OCI-M1 (cell line): ENCODE measurements at regions not wholly inside any gene's neighbourhood (a gene's known extent, or its start where the extent isn't known, plus 50 kb on each side); places are given as distances from the start of the nearest gene placed in this dataset.

Source experiments
- DNase-seq: peaks from one replicate; lab custom pipeline; 2025; lab: John Stamatoyannopoulos, UW

DNA sequence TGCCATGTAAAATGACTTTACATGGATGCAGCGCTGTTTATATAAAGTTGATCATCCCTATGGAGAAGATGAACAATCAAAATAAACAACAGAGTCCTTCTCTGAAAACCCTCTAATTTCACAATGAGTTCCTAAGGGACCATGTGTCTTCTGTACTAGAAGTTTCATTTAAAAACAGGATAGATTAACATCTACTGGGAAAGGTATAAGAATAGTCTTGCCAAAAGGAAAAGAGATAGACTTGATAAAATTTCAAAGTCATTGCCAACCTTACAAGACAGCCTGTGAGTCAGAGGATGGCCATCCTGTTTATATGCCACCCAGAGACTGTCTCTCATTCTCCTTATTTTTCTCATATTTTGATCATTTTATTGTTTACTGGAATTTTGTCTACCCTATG is 367.1 kb upstream of the PDE4D start:
- DNase-seq, result no peak

GRCh38 chr5:60259730-60260129 is 366.2 kb upstream of the PDE4D start:
- peak; percentile 8 for DNase-seq

DNA sequence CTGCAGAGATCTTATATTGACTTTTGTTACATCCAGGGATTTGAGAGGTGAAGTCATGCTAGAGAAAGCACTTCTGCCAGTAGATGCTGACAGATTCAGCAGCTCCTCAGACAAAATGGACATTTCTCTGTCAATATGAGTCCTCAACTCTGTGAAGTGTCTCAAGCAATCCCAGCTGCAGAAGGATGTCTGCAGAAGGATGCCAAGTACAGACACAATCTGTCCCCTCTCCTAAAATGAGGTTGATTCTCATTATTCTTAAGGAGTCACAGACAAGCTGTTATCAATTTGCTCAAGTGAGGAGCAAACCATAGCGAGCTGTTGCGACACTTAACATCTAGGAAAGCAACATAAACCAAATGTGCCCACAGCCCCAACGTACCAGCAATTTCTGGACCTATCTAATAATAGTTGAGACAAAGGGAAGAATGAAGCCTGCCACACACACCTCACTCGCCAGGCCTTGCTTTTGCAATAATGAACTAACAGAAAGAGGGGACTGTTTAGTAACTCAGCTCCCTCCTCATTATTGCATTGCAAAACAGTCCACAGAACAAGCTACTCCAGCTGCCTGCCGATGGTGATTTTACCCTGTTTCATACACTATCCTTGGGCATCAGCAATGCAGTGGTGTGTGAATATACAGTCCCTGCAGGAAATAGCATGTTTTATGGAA is 364.2 kb upstream of the PDE4D start:
- DNase-seq, result peak; percentile 23

GRCh38 chr5:60256546-60256945 is 363.0 kb upstream of the PDE4D start:
- no peak for DNase-seq

DNA sequence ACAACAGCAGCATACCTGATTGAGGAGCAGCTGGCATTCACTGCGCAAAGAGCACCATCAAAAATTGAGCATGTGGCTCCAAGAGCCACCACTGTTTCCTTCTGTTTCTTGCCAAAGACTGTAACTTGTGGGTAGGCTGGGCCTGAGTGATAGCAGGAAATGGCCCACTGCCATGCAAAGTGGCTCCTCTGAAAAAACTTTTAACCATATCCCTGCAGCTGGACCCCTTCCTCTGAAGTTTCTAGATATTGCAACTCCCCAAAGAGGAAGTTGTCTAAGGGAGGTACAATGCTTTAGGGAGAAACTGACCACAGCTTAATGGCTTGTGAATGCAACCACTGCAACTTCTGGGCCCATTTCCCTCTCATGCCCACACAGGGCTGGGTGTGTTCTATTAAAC is 355.4 kb upstream of the PDE4D start:
- peak; percentile 93 for DNase-seq

GRCh38 chr5:60243713-60244112 is 350.2 kb upstream of the PDE4D start:
- DNase-seq, result peak; percentile 18

DNA sequence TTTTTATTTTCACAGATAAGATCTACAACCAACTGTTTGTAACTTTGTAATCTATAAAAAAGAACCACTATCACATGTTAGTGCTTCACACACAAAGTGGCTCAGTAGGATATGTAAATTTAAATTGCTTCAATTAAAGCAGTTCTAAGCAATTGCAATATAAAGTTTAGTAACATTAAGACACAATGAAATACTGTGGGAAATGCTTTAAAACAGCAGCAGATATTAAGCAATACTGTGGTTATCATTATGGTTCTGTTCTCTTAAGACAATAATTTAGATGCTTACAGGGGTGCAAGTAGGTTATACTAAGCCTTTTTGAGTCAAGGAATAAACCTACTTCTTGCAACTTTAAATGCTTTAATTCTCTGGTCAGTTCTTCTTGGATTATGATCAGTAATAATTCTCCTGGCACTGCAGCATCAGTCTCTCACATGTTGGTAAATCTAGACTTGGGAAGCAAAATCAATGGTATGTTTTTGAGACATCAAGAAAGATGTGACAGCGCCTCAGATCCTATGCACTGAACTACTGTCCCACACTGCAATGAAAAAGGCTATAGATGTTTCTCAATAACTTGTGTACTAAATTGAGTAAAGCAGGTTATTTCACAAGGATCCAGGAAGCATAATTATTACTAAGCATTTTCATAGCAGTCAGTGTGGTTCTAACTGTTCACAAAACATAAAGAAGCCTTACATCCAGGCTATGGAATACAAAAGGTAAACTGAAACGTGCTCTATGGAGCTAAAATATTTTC is 338.7 kb upstream of the PDE4D start:
- no peak for DNase-seq

GRCh38 chr5:60230456-60230855 is 336.9 kb upstream of the PDE4D start:
- DNase-seq, result no peak

DNA sequence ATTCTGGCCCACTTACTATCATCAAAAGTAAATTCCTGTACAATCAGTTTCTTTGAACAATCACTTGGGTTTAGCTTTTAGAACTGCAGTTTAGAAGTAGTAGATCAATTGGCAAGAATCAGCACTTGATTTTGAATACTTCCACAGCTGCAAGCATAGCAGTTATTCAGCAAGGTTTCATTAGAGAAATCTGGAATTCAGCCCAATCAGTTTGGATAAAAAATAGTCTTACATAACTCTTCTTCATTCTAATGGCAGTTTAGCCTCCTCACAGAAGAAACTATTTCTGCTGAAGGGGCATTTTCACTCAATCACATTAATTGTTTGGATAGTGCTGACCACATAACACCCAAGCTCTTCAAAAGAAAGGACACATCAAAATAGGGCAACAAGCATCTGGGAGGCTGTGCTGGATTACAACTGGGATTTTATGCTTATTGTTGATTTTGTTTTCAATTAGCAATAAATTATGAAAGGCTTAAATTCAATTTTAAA is 336.2 kb upstream of the PDE4D start:
- DNase-seq, result no peak

- no peak for DNase-seq
Measured at GRCh38 chr5:60228676-60229075, 335.1 kb upstream of the PDE4D start.

DNA sequence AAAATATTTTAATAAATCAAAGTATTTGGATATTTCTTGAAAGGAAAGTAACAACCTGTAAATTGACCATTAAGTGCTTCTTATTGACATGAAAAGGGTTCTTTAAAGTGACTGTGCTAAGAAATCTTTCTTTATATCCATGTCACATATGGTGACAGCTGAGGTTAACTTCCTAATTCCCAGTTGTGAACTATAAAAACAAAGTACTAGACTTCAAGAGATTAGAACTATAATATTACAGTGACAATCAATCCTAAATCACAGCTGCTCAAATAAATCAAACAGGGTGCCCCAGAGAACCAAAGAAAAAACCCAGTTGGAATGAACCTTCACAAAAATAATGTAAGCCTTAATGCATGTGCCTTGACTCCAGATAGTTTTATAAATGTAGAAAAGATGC is 332.6 kb upstream of the PDE4D start:
- no peak for DNase-seq

GRCh38 chr5:60223342-60223741 is 329.8 kb upstream of the PDE4D start:
- no peak for DNase-seq

DNA sequence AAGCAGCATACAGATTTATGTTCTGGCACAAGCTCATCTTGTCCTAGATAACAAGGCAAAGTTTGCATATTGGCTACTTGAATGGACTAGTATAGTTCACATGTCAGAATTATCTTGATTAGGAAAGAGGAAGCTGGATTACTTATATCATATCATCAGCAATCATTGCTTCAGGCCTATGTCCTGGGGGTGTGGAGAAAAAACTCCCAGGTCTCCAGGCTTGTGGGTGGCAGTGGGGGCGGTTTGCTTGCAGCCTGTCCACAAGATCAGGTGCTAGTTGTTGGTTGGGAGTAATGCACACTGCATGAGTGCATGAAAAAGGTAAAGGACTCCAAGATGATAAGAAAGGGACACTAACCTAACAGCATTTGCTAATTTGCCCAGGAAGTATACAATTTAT is 326.4 kb upstream of the PDE4D start:
- DNase-seq, result peak; percentile 48

DNA sequence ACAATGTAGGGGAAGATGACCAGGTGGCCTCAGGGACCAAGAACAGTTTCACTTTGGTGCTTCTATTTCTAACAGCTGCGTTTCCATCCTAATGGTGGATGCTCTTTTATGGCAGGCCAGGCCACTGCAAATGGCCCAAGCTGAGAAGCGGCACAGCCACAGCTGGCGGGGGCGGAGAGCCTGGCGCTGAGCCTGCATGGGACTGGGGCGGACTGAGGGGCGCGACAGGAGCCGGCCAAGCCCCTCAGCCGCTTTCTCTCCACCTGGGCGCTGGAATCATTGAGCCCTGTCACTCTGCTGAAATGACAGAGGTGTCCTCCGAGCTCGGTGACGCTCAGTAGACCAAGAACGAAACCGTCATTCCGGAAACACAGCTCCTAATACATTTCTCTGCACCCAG is 317.3 kb upstream of the PDE4D start:
- no peak for DNase-seq

- peak; percentile 57 for DNase-seq
Measured at GRCh38 chr5:60209146-60209840, 315.8 kb upstream of the PDE4D start.

DNA sequence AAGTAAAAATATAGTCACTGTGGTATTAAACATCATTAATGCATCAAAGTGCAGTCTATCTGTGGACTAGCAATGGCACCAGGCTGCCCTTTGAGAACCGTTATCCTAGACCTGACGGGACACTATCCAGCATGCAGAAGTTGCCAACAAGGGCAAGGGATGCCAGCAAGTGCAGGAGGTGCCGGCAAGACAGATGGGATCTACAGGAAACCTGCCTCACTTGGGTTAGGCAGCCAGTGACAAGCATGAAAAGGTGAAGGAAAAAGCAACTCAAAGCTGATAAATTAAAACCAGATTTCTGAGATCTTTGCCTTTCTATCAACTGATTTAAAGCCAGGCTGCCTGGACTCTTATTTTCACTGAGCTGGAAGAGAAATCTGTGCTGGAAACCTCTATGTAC is 315.2 kb upstream of the PDE4D start:
- no peak for DNase-seq

GRCh38 chr5:60207040-60207439 is 313.5 kb upstream of the PDE4D start:
- peak; percentile 9 for DNase-seq

DNA sequence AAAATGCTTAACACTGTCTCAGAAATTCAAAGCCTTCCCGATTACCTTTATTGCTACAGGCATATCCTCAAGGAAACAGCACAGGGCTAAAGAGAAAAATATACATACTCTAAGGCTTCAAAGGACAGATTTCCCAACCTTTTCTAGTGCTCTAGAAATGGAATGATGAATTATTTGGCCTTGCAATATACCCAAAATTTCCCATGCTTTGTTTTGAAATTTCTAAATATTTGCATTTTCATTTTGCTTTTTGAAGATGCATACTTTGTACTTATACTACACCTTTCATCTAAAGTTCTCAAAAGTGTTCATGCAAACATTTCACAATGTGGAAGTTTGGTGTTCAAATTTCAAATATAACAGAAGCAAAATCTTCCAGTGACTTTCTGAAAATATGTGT is 312.7 kb upstream of the PDE4D start:
- DNase-seq, result no peak

DNA sequence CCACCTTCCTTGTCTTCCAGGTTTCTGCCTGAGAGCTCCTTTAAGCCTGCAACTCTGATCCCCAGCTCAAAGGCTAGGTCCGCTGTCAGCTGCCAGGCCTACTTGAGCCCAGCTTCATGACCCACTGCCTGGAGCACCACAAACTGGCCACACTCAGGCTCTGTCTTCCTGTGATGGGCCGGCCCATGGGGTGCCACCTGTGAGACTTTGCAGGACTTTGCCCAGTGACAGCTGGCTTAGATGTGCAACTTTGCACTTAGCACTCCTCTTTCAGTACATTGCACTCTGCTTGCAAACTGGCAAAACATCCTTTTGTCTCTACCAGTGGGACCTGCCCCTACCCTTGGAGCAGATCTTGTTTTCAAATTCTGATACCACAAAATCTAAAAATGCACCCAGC is 311.5 kb upstream of the PDE4D start:
- DNase-seq, result no peak

GRCh38 chr5:60196385-60197113 is 303.0 kb upstream of the PDE4D start:
- peak; percentile 8 for DNase-seq

- DNase-seq, result no peak
Measured at GRCh38 chr5:60195551-60195950, 302.0 kb upstream of the PDE4D start.

- no peak for DNase-seq
Measured at GRCh38 chr5:60195083-60195482, 301.6 kb upstream of the PDE4D start.
